ENCODE measurements at regions not wholly inside any gene's neighbourhood (a gene's known extent, or its start where the extent isn't known, plus 50 kb on each side); places are given as distances from the start of the nearest gene placed in this dataset.

GRCh38 chr2:35428548-35428947, 927.0 kb upstream of the CRIM1 start:
- TF ChIP-seq POLR2AphosphoS5 (IDR thresholded peaks at IDR 0.05; ENCODE audit: low read length) (no peak), POLR2A (IDR thresholded peaks at IDR 0.05; ENCODE audit: low read depth, low read length) (no peak), CTCF (IDR thresholded peaks at IDR 0.05 in 2 of 3, conservative IDR thresholded peaks at IDR 0.05 in 1 of 3; ENCODE audit: control insufficient read depth in 2 of 3, extremely low read depth in 1 of 3, insufficient read depth in 1 of 3, low read depth in 3 of 3, low read length in 3 of 3) (peak; percentile 41 to 61 (median 49))

Data from GM12878 (cell line).